ENCODE measurements at regions not wholly inside any gene's neighbourhood (a gene's known extent, or its start where the extent isn't known, plus 50 kb on each side); places are given as distances from the start of the nearest gene placed in this dataset.

GRCh38 chr12:87082756-87083155, 826.6 kb upstream of the MGAT4C start:
- intact Hi-C loops (cut with DNase I) = no loop called here
- H3K36me3 ChIP-seq = no peaks in the 10 kb centered on the region
- 84% methylated on average over 2 of the region's 2 CpGs for whole genome bisulfite sequencing

GRCh38 chr12:87074781-87075180, 818.6 kb upstream of the MGAT4C start:
- TF ChIP-seq POLR2A (IDR thresholded peaks at IDR 0.05) (no peak), POLR2AphosphoS5 (IDR thresholded peaks at IDR 0.05) (no peak)
- TF ChIP-seq, protein P1, sequence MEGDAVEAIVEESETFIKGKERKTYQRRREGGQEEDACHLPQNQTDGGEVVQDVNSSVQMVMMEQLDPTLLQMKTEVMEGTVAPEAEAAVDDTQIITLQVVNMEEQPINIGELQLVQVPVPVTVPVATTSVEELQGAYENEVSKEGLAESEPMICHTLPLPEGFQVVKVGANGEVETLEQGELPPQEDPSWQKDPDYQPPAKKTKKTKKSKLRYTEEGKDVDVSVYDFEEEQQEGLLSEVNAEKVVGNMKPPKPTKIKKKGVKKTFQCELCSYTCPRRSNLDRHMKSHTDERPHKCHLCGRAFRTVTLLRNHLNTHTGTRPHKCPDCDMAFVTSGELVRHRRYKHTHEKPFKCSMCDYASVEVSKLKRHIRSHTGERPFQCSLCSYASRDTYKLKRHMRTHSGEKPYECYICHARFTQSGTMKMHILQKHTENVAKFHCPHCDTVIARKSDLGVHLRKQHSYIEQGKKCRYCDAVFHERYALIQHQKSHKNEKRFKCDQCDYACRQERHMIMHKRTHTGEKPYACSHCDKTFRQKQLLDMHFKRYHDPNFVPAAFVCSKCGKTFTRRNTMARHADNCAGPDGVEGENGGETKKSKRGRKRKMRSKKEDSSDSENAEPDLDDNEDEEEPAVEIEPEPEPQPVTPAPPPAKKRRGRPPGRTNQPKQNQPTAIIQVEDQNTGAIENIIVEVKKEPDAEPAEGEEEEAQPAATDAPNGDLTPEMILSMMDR (IDR thresholded peaks at IDR 0.05) = no peak
- Histone ChIP-seq H3K36me3 (no peaks in the 10 kb centered on the region), H3K4me3 (no peak overlapping the region), H3K27ac (no peak overlapping the region), H3K27me3 (replicated peaks; ENCODE audit: insufficient read depth) (no peaks in the 10 kb centered on the region), H3K4me1 (replicated peaks) (no peaks in the 10 kb centered on the region), H3K9me3 (no peaks in the 10 kb centered on the region)
- no peak for DNase-seq (ENCODE audit: low spot score)
- WGBS = 87% methylated on average over 2 of the region's 2 CpGs
- intact Hi-C loops (cut with DNase I) = no loop called here

More at GRCh38 chr12:87082756-87083155, 826.6 kb upstream of the MGAT4C start:
- no peak for DNase-seq (ENCODE audit: low spot score)
- Histone ChIP-seq H3K27me3 (replicated peaks; ENCODE audit: insufficient read depth) (no peaks in the 10 kb centered on the region), H3K27ac (no peak overlapping the region), H3K4me3 (no peak overlapping the region), H3K4me1 (replicated peaks) (no peaks in the 10 kb centered on the region), H3K9me3 (no peaks in the 10 kb centered on the region)
- TF ChIP-seq, protein P1 (IDR thresholded peaks at IDR 0.05) = no peak
- TF ChIP-seq POLR2AphosphoS5 (IDR thresholded peaks at IDR 0.05) (no peak), POLR2A (IDR thresholded peaks at IDR 0.05) (no peak)

GRCh38 chr12:87066326-87066725, 810.1 kb upstream of the MGAT4C start:
- Histone ChIP-seq H3K27me3 (replicated peaks; ENCODE audit: insufficient read depth) (no peaks in the 10 kb centered on the region), H3K4me1 (replicated peaks) (no peaks in the 10 kb centered on the region), H3K4me3 (no peak overlapping the region), H3K27ac (no peak overlapping the region), H3K9me3 (no peaks in the 10 kb centered on the region), H3K36me3 (no peaks in the 10 kb centered on the region)
- 62% methylated on average over 2 of the region's 2 CpGs for WGBS
- TF ChIP-seq, protein P1 (IDR thresholded peaks at IDR 0.05) = no peak
- no peak for TF ChIP-seq POLR2A (IDR thresholded peaks at IDR 0.05)
- TF ChIP-seq POLR2AphosphoS5 (IDR thresholded peaks at IDR 0.05) = no peak
- intact Hi-C loops (cut with DNase I) = no loop called here
- DNase-seq (ENCODE audit: low spot score) = no peak

- DNase-seq (ENCODE audit: low spot score) = no peak
- H3K36me3 ChIP-seq = no peaks in the 10 kb centered on the region
- WGBS = 34% methylated on average over 1 of the region's 1 CpG
- no peak for TF ChIP-seq POLR2A (IDR thresholded peaks at IDR 0.05)
- TF ChIP-seq, protein P1 (IDR thresholded peaks at IDR 0.05) = no peak
- TF ChIP-seq POLR2AphosphoS5 (IDR thresholded peaks at IDR 0.05) = no peak
- no peaks in the 10 kb centered on the region for H3K27me3 ChIP-seq (replicated peaks; ENCODE audit: insufficient read depth)
- no peaks in the 10 kb centered on the region for H3K4me1 ChIP-seq (replicated peaks)
- H3K4me3 ChIP-seq = no peak overlapping the region
- no peaks in the 10 kb centered on the region for H3K9me3 ChIP-seq
- H3K27ac ChIP-seq = no peak overlapping the region
- intact Hi-C loops (cut with DNase I) = no loop called here
Observed at GRCh38 chr12:87059231-87059630, 803.0 kb upstream of the MGAT4C start.

DNA sequence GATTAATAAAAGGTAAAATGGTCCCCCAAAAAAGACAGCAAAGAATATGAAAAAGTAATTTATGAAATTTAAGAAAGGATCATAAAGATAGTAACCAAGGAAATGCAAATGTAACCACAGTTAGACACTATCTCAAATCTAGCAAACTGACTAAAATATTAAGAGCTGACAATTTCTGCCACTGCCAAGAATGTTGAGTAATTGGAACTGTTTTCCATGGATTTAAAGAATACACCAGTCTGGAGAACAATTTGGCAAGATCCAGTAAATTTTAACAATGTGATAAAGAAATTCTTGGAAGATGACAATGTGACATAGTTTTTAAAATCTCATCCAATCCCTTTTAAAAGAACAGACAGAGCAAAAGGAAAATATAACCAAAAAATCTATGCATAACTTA, 798.0 kb upstream of the MGAT4C start:
- H3K9me3 ChIP-seq = no peaks in the 10 kb centered on the region
- intact Hi-C loops (cut with DNase I) = no loop called here
- DNase-seq (ENCODE audit: low spot score) = no peak
- TF ChIP-seq, protein P1 (IDR thresholded peaks at IDR 0.05) = no peak
- no peak for TF ChIP-seq POLR2AphosphoS5 (IDR thresholded peaks at IDR 0.05)
- TF ChIP-seq POLR2A (IDR thresholded peaks at IDR 0.05) = no peak
- no peak overlapping the region for H3K4me3 ChIP-seq
- no peaks in the 10 kb centered on the region for H3K36me3 ChIP-seq
- H3K27me3 ChIP-seq (replicated peaks; ENCODE audit: insufficient read depth) = no peaks in the 10 kb centered on the region
- no peaks in the 10 kb centered on the region for H3K4me1 ChIP-seq (replicated peaks)
- no peak overlapping the region for H3K27ac ChIP-seq

Data from prostate gland (tissue), 2 donors.